HEK293 (cell line): ENCODE measurements at regions not wholly inside any gene's neighbourhood (a gene's known extent, or its start where the extent isn't known, plus 50 kb on each side); places are given as distances from the start of the nearest gene placed in this dataset.

Source experiments
- CTCF ChIP-seq: fragments of 450-650 bp; formaldehyde crosslinking; IDR thresholded peaks from 2 replicates; pipeline ENCODE4 v1.5.1; 2016; ENCODE audit warnings: missing biosample characterization, missing genetic modification characterization
- PBX3 ChIP-seq: sonication (generic); formaldehyde crosslinking; IDR thresholded peaks from 2 replicates; pipeline ENCODE4 v1.8.1; 2022; ENCODE audit warnings: mild to moderate bottlenecking, moderate library complexity, missing genetic modification reagents
- REST ChIP-seq: fragments of 450-650 bp; formaldehyde crosslinking; IDR thresholded peaks from 2 replicates; pipeline ENCODE4 v1.5.1; 2016; ENCODE audit warnings: missing biosample characterization, missing genetic modification characterization
- ZNF280C ChIP-seq: fragments of 450-650 bp; formaldehyde crosslinking; IDR thresholded peaks from 2 replicates; pipeline ENCODE4 v1.5.1; 2016; ENCODE audit warnings: missing biosample characterization, missing genetic modification characterization
- ZNF302 ChIP-seq: fragments of 450-650 bp; formaldehyde crosslinking; IDR thresholded peaks from 2 replicates; pipeline ENCODE4 v1.5.1; 2016; ENCODE audit warnings: missing biosample characterization, missing genetic modification characterization, low read depth
- ZNF324 ChIP-seq: fragments of 450-650 bp; formaldehyde crosslinking; IDR thresholded peaks from 2 replicates; pipeline ENCODE4 v1.5.1; 2016; ENCODE audit warnings: missing biosample characterization, missing genetic modification characterization
- ZNF426 ChIP-seq: fragments of 450-650 bp; formaldehyde crosslinking; IDR thresholded peaks from 2 replicates; pipeline ENCODE4 v1.5.1; 2017; ENCODE audit warnings: missing biosample characterization, missing genetic modification characterization, mild to moderate bottlenecking, inconsistent platforms, moderate library complexity
- ZNF501 ChIP-seq: fragments of 450-650 bp; formaldehyde crosslinking; IDR thresholded peaks from 2 replicates; pipeline ENCODE4 v1.5.1; 2016; ENCODE audit warnings: missing biosample characterization, missing genetic modification characterization

GRCh38 chr3:82100378-82100777, 338.9 kb upstream of the GBE1 start:
- TF ChIP-seq ZNF302 (tag by site-specific recombination) (no peak), CTCF (no peak), ZNF280C (tag by site-specific recombination) (no peak), REST (no peak), ZNF501 (tag by site-specific recombination) (no peak), ZNF426 (tag by site-specific recombination) (no peak), PBX3 (no peak), ZNF324 (tag by site-specific recombination) (no peak)
